ENCODE measurements at regions not wholly inside any gene's neighbourhood (a gene's known extent, or its start where the extent isn't known, plus 50 kb on each side); places are given as distances from the start of the nearest gene placed in this dataset.
A peak's percentile ranks its signal among the peaks of the same experiment; 100 is the strongest.

DNA sequence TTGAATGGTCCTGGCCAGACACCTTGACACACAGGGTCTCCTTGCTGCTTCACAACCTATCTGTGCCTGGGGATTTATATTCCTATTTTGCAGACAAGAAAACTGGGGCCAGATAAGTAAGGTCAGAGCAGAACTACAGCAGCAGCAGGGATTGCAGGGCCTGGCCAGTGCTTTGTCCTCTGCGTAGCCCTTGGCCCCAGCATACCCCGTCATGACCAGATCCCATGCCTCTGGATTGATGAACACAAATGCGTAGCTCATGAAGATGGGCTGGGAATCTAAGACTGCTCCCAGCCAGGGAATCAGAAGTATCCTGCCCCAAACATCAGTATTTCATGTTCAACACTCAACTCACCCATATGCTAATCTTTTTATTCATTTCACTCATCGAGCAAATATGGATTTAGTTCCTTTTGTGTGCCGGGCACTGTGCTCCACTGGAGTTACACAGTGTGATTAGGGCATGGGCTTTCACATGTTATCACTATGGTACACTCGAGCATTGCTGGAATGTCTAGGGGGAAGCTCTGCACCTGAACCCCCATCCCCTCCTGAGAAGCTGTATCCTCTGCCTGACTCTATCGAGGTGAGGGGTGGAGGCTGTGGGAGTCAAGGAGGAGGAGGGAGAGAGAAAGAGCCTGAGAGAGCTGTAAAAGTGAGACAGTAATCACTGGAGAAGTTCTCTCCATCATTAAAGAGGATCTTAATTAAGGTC, 143.3 kb downstream of the CYP26B1 start:
- no peak for DNase-seq (ENCODE audit: low spot score)

DNA sequence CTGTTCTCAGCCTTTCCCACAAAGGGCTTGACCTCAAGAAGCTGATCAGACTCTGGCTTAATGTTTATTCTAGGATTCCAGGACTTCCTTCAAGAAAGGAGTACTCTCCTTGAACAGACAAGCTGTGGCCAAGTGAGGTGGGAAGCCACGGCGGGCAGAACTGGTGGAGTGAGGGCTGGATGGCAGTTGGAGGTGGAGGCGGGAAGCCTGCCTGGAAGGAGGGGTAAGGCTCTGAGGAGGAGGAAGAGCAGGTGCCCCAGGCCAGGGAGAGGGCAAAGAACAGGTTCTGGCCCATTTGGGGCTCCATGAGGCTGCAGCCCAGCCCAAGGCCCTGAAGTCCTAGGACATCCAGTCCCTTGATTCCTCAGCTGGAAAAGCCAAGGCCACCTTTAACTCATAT, 143.9 kb downstream of the CYP26B1 start:
- no peak for DNase-seq (ENCODE audit: low spot score)

DNA sequence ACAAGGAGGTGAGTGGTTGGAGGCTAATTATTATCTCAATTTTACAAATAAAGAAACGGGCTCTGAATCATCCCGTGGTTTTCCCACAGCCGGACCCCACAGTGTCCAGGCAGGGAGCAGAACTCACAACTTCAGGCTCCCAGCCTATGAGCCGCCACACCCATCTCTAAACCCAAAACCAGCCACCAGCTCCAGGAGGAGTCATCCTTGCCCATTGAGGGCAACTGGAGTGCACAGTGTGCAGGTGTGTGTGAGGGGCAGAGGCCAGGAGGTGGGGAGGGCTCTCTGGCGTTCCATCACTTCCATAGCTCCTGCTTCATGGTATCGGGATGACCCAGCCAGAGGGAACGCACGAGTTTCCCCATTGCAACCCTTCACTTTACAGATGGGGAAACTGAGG, 144.5 kb downstream of the CYP26B1 start:
- DNase-seq (ENCODE audit: low spot score): no peak

DNA sequence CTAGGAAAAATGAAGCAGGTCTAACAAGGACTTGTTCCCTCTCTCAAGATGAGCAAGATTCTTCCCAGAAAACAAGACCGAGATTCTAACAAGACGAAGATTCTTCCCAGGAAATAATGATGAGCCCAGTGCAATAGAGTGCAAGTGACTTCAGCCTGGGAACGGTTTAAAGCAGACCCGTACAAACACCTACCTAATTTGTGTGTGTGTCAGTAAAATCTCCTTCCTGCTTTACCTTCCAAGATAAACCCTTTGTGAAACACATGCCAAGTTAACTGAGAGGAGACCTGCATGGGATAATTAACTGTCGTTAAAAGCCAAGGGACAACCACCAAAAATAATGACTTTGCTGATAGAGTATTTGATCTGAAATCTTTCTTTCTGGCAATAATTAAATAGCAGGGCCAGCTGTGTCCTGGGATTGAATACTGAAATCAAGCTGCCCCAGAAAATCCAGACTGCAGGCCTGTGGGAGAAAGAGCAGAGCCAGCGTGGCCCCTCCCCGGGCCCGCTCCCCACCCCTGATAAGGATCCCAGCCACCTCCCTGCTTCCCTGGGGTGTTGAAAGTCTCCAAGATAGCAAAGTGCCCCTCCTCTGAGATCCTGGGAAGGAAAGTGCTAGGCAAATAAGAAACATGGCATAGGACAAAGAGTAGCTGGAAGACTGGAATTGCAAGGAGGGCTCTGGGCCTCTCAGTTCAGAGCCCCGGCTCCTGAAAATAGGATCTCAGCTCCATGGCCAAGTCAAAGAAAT, 145.5 kb downstream of the CYP26B1 start:
- no peak for DNase-seq (ENCODE audit: low spot score)

DNA sequence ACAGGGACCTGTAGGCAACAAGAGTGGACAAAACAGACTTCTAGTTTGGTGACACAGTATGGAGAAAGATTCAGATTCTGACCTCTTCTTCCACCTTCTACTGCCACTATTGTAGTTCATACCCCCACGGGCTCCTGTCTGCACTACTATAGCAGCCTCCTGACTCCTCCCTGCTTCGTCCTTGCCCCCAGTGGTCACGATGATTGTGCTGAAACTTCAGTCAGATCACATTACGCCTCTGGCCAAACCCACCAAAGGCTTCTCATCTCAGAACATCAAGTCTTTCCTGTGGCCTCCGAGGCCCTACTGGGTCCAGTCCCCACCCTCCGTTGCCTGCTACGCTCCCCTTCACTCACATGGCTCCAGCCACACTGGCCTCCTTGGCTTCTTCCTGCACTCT, 147.6 kb downstream of the CYP26B1 start:
- no peak for DNase-seq (ENCODE audit: low spot score)

DNA sequence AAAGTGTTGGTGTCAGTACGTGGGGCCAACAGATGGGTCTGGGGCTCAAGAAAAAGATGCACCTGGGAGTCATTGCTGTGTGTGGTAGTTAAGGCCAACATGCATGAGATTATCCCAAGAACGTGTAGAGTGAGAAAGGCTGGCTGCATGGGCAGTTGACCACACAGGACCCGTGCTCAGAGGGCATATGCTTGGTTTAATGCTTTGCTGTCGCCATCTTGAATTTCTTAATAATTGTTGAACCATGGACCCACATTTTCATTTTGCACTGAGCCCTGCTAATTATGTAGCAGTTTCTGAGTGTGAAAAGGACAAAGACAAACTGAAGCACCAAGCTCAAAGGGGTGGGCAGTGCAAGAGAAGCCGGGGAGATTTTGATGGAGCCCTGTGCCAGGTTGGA, 148.1 kb downstream of the CYP26B1 start:
- no peak for DNase-seq (ENCODE audit: low spot score)

DNA sequence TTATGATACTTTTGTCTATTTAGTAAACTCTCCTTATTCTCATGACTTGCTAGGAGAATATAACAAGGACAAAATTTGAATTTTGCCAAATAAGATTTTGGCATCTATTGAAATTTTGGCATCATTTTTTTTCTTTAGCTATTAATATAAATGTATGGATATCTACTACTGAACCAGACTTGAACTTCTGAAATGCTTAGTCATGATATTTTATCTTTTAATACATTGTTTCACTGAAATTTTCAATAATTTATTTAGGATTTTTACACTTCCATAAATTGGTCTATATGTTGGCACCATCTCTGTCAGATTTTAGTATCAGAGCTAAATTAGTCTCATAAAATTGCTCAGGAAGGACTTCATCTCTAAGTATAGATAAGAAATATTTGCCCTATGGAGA, 149.8 kb downstream of the CYP26B1 start:
- no peak for DNase-seq (ENCODE audit: low spot score)

DNA sequence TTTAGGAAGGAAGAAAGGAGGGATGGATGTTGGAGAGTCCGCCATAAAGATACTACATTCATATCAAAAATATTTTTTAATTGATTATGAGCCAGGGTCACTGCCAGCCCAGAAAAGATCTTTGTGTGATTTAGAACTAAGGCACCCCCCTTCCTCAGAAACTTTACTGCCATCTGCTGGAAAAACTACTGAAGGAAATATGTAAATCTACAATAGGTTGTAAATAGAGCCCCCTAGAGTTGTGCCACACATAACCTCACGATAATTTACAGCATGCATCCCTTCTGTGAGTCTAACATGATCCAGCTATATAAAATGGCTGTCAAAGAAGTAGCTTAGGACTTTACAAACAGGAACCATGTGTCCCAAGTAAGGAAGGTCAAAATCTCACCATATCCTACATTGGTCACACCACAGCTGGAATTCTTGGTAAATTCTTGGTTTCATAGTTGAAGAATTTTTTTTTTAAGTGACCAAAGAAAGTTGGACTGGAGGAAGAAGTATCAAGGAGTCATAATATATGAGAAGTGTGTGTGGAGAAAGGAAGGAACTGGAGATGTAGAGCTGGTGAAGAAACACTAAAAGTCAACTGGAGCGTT, 152.5 kb downstream of the CYP26B1 start:
- peak; percentile 43 for DNase-seq (ENCODE audit: low spot score)

DNA sequence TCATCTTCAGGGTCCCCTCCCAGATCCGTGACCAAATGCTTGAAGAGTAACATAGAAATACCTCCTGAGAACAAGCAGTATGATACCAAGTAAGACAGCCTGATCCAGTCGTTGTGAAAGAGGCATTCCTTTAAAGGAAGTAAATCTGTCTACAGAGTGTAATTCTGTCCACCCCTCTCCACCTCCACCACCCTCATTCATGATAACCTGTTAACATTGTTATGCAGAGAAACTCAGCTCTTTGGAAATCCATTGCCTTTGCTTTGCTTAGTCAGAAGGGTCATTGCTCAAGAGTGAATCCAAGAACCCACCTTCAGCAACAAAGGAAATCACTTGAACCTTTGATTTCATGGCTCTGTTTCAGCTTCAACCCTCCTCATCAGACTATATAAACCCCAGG, 155.6 kb downstream of the CYP26B1 start:
- DNase-seq (ENCODE audit: low spot score): no peak

DNA sequence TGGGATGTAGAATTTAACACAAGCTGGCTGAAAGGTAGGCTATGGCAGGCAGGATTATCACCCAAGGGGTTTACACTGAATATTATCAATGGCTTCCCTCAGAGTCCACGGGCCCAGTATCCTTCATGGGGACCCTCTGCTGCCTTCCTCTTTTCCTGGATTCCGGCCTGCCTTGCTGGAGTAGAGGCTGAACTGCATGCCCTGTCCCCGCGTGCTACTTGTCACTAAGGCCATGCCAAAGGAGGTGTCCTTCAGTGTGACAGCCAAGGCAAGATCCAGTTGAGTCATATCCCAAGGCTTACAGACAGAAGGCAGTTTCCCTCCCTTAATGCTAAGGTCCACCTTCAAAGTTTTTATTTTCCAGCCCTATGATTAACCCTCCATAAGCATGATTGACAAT, 156.3 kb downstream of the CYP26B1 start:
- DNase-seq (ENCODE audit: low spot score): no peak

DNA sequence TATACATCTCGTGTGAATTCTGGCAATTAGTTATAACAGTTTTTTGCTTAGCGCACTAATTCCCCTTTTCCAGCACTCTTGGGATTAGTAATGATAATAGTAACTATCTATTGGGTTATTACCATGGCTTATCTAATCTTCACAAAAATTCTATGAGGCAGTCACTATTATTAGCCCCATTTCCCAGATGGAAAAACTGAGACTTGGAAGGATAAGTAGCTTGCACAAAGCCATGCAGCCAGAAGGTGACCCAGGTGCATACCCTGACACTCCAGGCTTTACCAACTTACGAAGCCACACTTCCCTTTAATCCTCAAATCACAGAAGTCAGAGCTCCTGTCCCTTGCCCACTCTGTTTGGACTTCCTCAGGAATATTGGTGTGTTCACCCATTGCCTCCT, 156.8 kb downstream of the CYP26B1 start:
- no peak for DNase-seq (ENCODE audit: low spot score)

DNA sequence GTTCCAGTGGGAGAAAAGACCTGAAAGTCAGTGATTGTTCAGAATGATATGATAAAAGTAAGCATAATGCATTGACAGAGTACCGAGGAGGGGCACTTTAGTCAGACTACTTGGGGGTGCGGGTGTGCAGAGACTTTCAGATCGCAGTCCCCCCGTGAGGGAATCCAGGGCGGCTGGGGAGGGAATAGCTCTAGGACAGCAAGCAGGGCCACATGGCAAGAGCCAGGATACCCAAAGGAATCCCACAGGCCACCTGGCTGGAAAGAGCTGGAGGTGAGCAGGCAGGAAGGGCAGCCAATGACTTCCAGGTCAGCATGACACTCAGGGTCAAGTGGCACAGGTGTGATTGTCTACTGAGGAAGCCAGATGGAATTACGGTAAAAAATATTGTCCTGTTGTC, 157.5 kb downstream of the CYP26B1 start:
- no peak for DNase-seq (ENCODE audit: low spot score)

DNA sequence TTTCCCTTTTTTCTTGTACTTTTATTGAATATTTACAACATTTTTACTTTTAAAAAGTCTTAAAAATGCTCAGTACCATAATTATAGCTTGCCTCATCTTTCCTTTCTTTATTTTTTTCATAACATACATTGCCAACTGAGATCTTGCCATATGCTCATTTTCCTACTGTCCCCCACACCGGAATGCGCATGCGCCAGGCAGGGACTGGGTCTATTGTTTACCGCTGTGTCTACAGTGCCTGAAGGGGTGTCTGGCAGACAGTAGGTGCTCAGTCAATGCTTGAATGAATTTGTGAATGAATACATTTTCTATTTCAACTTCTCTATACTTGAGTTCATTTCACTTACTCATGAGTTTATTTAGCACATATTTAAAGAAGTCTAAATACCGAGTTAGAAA, 158.0 kb downstream of the CYP26B1 start:
- no peak for DNase-seq (ENCODE audit: low spot score)

DNA sequence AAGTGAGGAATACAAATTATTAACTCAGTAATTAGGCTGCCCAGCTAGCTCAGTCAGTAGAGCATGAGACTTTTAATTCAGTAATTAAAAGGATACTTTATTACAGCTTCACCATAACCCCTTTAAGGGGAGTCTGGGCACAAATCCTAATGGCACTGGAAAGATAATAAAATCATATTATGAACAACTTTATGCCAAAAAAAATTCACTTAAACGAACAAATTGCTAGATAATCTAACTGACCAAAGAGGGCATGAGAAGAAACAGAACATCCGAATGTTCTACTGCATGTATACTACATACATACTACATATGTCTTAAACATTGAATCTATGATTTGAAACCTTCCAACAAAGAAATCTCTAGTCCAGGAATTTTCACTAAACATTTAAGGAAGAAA, 159.5 kb downstream of the CYP26B1 start:
- no peak for DNase-seq (ENCODE audit: low spot score)

DNA sequence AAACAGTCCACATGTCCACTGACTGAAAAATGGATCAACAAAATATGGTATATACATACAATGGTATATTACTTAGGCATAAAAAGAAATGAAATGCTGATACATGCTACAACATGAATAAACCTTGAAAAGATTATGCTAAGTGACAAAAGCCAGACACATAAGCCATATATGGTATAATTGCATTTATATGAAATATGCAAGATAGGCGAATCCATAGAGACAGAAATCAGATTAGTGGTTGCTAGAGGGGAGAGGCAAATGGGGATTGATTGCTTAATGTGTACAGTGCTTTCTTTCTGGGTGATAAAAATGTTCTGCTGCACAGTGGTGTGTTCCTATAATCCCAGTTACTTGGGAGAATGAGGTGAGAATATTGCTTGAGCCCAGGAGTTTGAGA, 171.0 kb downstream of the CYP26B1 start:
- DNase-seq (ENCODE audit: low spot score): no peak

DNA sequence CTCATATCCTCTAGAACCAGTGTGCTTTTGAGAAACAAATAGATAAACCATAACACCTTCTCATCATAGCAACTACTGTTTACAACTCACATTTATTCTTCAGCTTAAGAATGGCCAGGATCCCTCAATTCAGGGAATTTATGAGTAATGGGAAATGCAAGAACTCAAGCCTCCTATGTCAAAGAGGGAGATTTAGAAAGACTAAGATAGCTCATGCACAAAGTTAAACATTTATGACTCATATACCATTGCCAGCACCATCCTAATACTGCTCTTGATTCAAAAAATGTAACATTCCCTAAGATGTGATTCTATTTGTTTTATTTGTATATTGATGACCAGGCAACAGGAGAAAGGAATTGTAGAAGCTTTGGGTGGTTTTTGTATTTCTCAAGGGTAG, 172.8 kb downstream of the CYP26B1 start:
- no peak for DNase-seq (ENCODE audit: low spot score)

DNA sequence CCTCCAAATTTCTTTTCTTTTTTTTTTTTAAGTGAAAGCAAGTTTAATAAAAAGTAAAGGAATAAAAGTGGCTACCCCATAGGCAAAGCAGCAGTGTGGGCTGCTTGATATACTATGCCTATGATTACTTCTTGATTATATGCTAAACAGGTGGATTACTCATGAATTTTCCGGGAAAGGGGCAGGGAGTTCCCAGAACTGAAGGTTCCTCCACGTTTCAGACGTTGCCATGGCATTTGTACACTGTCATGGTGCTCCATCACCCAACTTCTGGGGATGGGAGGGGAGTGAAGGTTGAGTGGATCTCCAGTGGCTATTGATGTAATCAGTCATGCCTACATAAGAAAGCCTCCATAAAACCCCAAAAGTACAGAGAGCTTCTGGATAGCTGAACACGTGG, 176.2 kb downstream of the CYP26B1 start:
- DNase-seq (ENCODE audit: low spot score): no peak

DNA sequence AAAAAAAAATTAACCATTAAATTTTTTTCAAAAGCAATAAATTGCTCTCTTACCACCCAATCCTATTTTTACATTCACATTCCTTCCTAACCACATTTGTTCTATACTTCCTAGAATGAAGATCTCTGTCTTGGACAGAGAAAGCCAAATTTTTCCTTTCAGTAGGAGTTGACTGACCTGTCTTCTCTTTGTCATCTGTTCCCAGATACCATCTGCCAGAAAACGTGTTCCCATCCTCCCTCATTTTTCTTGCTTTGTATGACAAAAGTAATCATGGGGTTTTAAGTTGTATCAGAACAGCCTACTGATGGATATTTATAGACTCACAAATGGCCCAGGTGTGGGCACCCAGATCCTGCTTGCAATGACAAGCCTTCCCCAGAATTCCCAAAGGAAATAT, 182.1 kb downstream of the CYP26B1 start:
- DNase-seq (ENCODE audit: low spot score): no peak

DNA sequence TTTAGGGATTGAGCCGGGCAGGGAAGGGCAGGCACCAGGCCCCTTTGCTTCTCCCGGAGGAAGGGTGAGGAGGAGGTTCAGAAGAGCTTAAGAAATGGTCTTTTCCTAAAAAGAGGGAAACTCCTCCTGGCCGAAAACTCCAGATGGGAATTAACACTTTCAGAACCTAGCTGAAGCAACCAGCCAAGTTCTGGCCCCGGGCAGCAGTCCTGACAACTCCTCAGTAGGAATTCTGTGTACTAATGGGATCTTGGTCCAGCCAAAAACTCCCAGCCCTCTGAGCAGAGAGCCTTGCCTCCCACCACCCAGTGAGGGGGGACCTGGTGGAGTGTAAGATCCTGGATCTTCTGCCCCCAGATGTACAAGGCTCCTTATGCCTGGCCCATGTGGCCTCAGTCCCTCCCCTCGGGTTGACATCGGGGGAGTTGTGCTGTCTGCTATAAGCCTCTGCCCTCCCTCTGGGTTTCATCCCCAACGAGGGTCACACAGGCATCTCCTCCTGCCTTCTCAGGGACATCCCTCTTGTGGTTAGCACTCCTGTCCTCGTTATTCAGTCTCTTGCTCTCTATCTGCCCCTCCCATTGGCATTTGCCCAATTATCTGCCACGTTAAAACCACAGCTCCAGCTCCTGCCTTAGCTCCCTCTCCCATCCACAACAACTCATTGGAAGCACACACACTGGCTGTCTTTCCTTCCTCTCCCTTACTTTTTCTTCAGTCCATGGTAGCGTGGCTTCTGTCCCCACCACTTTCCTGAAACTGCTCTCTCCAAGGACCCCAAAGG, 184.6 kb downstream of the CYP26B1 start:
- no peak for DNase-seq (ENCODE audit: low spot score)

DNA sequence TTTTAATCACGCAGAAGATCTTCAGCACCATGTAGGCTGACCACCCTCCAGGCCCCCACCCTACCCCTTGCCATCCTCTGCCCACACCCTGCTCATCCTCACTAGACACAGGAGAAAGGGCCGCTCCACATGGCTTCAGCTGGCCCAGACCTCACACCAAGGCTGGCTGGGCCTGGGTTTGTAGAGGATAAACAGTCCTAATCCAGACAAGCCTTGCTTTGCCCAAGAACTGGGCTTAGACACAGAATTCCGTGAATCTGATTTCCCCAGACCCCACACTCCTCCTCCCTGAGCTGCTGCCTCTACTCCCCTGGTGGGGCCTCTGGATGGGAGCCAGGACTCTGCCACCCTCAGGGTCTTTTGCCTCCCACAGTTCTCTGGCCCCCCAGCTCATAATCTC, 185.3 kb downstream of the CYP26B1 start:
- no peak for DNase-seq (ENCODE audit: low spot score)

DNA sequence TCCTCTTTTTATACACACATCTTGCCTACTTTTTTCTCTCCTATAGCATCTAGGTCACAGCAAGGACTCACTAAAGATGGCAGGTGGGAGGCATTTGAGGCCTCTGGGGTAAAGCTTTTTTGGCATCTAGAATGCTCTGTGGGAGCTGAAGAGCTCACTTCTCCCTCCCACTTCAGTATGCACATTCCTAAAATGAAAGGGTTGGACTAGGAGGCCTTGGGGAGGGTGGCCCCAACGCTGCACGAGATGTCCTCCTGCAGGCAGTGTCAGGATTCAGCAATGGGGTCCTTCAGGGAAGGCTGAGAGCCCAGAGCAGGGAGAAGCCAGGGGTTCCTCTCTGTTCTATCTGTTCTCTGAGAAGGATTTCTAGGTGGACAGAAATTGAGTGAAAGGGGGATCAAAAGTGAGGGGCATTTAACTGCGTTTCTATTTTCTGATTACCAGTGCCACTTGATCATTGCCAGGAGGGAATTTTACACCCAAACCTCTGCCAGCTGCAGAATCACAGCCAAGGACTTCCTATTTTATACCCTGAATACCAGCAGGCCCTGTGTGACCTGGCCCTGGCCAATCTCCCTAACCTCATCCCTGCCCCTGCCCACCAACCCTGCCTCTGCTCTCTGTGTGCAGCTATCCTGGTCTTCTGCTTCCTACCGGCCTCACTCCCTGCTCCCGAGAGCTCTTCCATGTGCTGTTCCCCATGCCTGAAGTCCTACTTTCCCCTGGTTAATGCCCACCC, 186.2 kb downstream of the CYP26B1 start:
- no peak for DNase-seq (ENCODE audit: low spot score)

DNA sequence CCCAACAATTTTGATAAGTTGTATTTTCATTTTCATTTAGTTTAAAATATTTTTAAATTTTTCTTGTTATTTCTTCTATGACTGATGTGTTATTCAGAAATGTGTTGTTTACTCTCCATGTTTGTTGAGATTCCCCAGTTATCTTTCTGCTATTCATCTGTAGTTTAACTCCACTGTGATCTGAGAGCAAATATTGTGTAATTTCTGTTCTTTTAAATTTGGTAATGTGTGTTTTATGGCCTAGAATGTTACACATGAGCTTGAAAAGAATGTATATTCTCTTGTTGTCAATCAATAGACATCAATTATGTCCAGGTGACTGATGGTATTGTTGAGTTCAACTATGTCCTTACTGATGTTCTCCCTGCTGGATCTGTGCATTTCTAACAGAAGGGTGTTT, 188.2 kb downstream of the CYP26B1 start:
- DNase-seq (ENCODE audit: low spot score): no peak
